ENCODE measurements at regions not wholly inside any gene's neighbourhood (a gene's known extent, or its start where the extent isn't known, plus 50 kb on each side); places are given as distances from the start of the nearest gene placed in this dataset.
"Not testable (repeated sequence)": the region's sequence is repeated elsewhere in the genome, so short reads cannot be mapped to it uniquely, and the experiment has no call there.

GRCh38 chr4:141543176-141543575 is 93.2 kb upstream of the IL15 start:
- no peak for DNase-seq

GRCh38 chr4:141543706-141544105 is 92.7 kb upstream of the IL15 start:
- no peak for DNase-seq

GRCh38 chr4:141548791-141549190 is 87.6 kb upstream of the IL15 start:
- DNase-seq, result no peak

GRCh38 chr4:141560056-141560455 is 76.3 kb upstream of the IL15 start:
- DNase-seq, result no peak

GRCh38 chr4:141562649-141563048 is 73.7 kb upstream of the IL15 start:
- DNase-seq, result no peak

GRCh38 chr4:141563723-141564122 is 72.7 kb upstream of the IL15 start:
- no peak for DNase-seq

- not testable (repeated sequence) for DNase-seq
Measured at GRCh38 chr4:141564961-141565360, 71.4 kb upstream of the IL15 start.

GRCh38 chr4:141565379-141566089 is 70.8 kb upstream of the IL15 start:
- DNase-seq, result no peak

GRCh38 chr4:141567326-141567915 is 69.0 kb upstream of the IL15 start:
- no peak for DNase-seq

GRCh38 chr4:141569141-141569540 is 67.2 kb upstream of the IL15 start:
- DNase-seq, result no peak

- no peak for DNase-seq
Measured at GRCh38 chr4:141570290-141570689, 66.1 kb upstream of the IL15 start.

- DNase-seq, result no peak
Measured at GRCh38 chr4:141571362-141571761, 65.0 kb upstream of the IL15 start.

GRCh38 chr4:141571793-141572192 is 64.6 kb upstream of the IL15 start:
- DNase-seq, result no peak

GRCh38 chr4:141573678-141574077 is 62.7 kb upstream of the IL15 start:
- no peak for DNase-seq

GRCh38 chr4:141575884-141576283 is 60.5 kb upstream of the IL15 start:
- DNase-seq, result no peak

- DNase-seq, result no peak
Measured at GRCh38 chr4:141576585-141577110, 59.7 kb upstream of the IL15 start.

GRCh38 chr4:141578451-141578850 is 57.9 kb upstream of the IL15 start:
- DNase-seq, result no peak

GRCh38 chr4:141580523-141580922 is 55.9 kb upstream of the IL15 start:
- no peak for DNase-seq
